ENCODE measurements at regions not wholly inside any gene's neighbourhood (a gene's known extent, or its start where the extent isn't known, plus 50 kb on each side); places are given as distances from the start of the nearest gene placed in this dataset.

DNA sequence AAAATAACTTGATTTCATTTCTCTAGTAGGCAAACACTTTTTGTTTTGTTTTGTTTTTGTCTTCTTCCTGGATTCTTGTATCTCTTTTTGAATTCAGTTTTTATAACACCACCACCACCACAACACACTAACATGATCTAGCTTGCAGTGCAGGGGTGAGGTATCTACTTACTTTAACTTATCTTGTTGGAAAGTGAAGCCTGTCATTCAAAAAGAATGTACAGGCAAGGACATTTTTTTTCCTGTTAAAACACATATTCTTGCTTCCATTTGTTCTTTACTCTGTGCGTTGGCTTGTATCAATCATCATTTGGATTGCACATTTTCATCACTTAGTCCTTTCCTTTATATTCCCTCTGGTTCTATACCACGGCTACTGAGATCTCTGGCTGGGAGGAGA is 824.2 kb downstream of the PLCL1 start (continued):
- no peak for TF ChIP-seq HNF4G (IDR thresholded peaks at IDR 0.05)
- no peak for TF ChIP-seq RXRA (IDR thresholded peaks at IDR 0.05)
- TF ChIP-seq RAD21 (IDR thresholded peaks at IDR 0.05), result no peak
- TF ChIP-seq GABPA (IDR thresholded peaks at IDR 0.05 in 1 of 2, conservative IDR thresholded peaks at IDR 0.05 in 1 of 2), result no peak

DNA sequence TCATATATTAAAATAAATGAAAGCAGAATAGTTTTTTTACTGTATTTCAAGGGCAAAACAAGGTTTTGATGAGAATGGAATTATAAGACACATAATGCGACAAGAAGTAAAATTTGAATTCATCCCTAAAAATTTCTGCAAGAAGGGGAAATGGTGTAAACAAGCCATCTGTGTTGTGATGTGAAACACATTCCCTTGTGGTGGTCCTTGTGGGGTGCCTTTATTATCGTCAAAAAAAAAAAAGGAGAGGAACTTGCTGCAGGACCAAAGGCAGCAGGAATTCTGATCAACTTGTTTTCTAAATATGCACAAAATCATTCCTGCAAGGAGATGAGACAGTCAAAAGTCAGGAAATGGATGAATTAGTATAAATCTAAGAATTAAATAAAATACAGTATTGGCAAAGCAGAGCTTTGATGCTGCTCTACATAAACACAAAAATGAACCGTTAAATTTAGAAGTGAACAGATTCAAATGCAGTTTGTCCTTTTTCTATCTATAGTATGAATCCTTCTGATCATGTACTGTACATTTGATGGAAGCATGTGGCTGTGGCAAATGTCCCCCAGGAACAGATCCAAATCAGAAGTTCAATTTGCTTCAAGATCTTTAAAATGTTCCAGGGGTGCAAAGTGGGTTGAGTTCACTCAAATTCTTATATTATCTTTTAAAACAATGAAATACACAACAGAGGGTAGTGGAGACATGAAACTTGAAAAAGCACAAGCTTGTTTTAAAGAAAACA is 818.8 kb downstream of the PLCL1 start:
- H3K4me1 ChIP-seq (ENCODE audit: control insufficient read depth in 4 of 4, insufficient read depth in 4 of 4, low read length in 3 of 4), result no peaks in the 10 kb centered on the region
- no peak overlapping the region for H3K4me3 ChIP-seq (ENCODE audit: low read depth in 1 of 3, low read length in 3 of 3)
- no peak overlapping the region for H3K9ac ChIP-seq (ENCODE audit: low read depth in 1 of 2, low read length in 2 of 2)
- no peak overlapping the region for H3K27ac ChIP-seq (ENCODE audit: low read depth in 1 of 2, low read length in 2 of 2)
- no peaks in the 10 kb centered on the region for H3K9me3 ChIP-seq (ENCODE audit: control insufficient read depth in 4 of 4, low read length in 3 of 4)
- no peaks in the 10 kb centered on the region for H3K36me3 ChIP-seq (ENCODE audit: control insufficient read depth in 4 of 4, insufficient read depth in 3 of 4, low read depth in 1 of 4, low read length in 3 of 4)
- H3K27me3 ChIP-seq (ENCODE audit: control insufficient read depth in 4 of 4, insufficient read depth in 4 of 4, low read length in 3 of 4), result no peaks in the 10 kb centered on the region
- WGBS, result 88% methylated on average over 3 of the region's 3 CpGs
- TF ChIP-seq, protein P1, sequence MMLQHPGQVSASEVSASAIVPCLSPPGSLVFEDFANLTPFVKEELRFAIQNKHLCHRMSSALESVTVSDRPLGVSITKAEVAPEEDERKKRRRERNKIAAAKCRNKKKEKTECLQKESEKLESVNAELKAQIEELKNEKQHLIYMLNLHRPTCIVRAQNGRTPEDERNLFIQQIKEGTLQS (IDR thresholded peaks at IDR 0.05), result no peak
- TF ChIP-seq TAF1 (conservative IDR thresholded peaks at IDR 0.05), result no peak
- no peak for TF ChIP-seq GABPA (IDR thresholded peaks at IDR 0.05 in 1 of 2, conservative IDR thresholded peaks at IDR 0.05 in 1 of 2)
- no peak for TF ChIP-seq YY1 (IDR thresholded peaks at IDR 0.05)
- TF ChIP-seq, protein P2, sequence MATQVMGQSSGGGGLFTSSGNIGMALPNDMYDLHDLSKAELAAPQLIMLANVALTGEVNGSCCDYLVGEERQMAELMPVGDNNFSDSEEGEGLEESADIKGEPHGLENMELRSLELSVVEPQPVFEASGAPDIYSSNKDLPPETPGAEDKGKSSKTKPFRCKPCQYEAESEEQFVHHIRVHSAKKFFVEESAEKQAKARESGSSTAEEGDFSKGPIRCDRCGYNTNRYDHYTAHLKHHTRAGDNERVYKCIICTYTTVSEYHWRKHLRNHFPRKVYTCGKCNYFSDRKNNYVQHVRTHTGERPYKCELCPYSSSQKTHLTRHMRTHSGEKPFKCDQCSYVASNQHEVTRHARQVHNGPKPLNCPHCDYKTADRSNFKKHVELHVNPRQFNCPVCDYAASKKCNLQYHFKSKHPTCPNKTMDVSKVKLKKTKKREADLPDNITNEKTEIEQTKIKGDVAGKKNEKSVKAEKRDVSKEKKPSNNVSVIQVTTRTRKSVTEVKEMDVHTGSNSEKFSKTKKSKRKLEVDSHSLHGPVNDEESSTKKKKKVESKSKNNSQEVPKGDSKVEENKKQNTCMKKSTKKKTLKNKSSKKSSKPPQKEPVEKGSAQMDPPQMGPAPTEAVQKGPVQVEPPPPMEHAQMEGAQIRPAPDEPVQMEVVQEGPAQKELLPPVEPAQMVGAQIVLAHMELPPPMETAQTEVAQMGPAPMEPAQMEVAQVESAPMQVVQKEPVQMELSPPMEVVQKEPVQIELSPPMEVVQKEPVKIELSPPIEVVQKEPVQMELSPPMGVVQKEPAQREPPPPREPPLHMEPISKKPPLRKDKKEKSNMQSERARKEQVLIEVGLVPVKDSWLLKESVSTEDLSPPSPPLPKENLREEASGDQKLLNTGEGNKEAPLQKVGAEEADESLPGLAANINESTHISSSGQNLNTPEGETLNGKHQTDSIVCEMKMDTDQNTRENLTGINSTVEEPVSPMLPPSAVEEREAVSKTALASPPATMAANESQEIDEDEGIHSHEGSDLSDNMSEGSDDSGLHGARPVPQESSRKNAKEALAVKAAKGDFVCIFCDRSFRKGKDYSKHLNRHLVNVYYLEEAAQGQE (IDR thresholded peaks at IDR 0.05), result no peak
- TF ChIP-seq JUND (IDR thresholded peaks at IDR 0.05), result no peak
- no peak for TF ChIP-seq FOXA2 (IDR thresholded peaks at IDR 0.05)
- no peak for TF ChIP-seq RAD21 (IDR thresholded peaks at IDR 0.05)
- TF ChIP-seq, protein P3, sequence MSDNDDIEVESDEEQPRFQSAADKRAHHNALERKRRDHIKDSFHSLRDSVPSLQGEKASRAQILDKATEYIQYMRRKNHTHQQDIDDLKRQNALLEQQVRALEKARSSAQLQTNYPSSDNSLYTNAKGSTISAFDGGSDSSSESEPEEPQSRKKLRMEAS (IDR thresholded peaks at IDR 0.05), result no peak
- TF ChIP-seq EGR1 (IDR thresholded peaks at IDR 0.05; ENCODE audit: low read depth in 2 of 2), result no peak
- no peak for DNase-seq (ENCODE audit: low spot score)

DNA sequence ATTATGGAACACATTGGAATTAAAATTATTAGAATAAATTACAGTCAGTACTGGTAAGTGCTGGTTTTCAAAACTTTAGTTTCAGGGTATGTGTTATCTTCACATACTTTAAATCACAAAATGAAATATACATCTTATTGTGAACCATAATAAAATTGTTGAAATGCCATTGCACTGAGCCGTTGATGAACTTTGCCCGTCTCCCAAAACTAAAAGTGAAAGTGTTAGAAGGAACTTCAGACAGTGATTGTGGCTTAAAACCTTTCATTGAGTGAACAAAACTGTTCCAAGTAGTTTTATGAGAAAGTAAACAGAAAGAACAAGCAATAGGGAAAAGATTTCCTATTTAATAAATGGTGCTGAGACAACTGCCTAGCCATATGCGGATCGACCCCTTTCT is 811.6 kb downstream of the PLCL1 start:
- no peaks in the 10 kb centered on the region for H3K36me3 ChIP-seq (ENCODE audit: control insufficient read depth in 4 of 4, insufficient read depth in 3 of 4, low read depth in 1 of 4, low read length in 3 of 4)
- no peak for DNase-seq (ENCODE audit: low spot score)
- H3K4me3 ChIP-seq (ENCODE audit: low read depth in 1 of 3, low read length in 3 of 3), result peak overlapping the region in 2 of 3 donors; percentile 29 to 38
- H3K27me3 ChIP-seq (ENCODE audit: control insufficient read depth in 4 of 4, insufficient read depth in 4 of 4, low read length in 3 of 4), result no peaks in the 10 kb centered on the region
- TF ChIP-seq FOXA2 (IDR thresholded peaks at IDR 0.05), result no peak
- no peak for TF ChIP-seq RAD21 (IDR thresholded peaks at IDR 0.05)
- TF ChIP-seq HNF4A (conservative IDR thresholded peaks at IDR 0.05), result peak; percentile 83 to 84
- TF ChIP-seq SP1 (IDR thresholded peaks at IDR 0.05), result peak; percentile 38
- TF ChIP-seq, protein P1 (IDR thresholded peaks at IDR 0.05), result no peak
- peak; percentile 88 to 91 for TF ChIP-seq JUND (IDR thresholded peaks at IDR 0.05)
- peak overlapping the region in 1 of 2 donors; percentile 59 for H3K27ac ChIP-seq (ENCODE audit: low read depth in 1 of 2, low read length in 2 of 2)
- H3K9me3 ChIP-seq (ENCODE audit: control insufficient read depth in 4 of 4, low read length in 3 of 4), result no peaks in the 10 kb centered on the region
- H3K4me1 ChIP-seq (ENCODE audit: control insufficient read depth in 4 of 4, insufficient read depth in 4 of 4, low read length in 3 of 4), result peaks cover 0 to 11% (median 1%) of the 10 kb centered on the region in 4 donors
- 23% methylated on average over 4 of the region's 4 CpGs for WGBS
- H3K9ac ChIP-seq (ENCODE audit: low read depth in 1 of 2, low read length in 2 of 2), result no peak overlapping the region

All from liver (tissue), 7 donors.